ENCODE measurements at regions not wholly inside any gene's neighbourhood (a gene's known extent, or its start where the extent isn't known, plus 50 kb on each side); places are given as distances from the start of the nearest gene placed in this dataset.
"Not testable (repeated sequence)": the region's sequence is repeated elsewhere in the genome, so short reads cannot be mapped to it uniquely, and the experiment has no call there.

- H3K27me3 ChIP-seq; H3K4me1 ChIP-seq; intact Hi-C loops (cut with DNase I); H3K36me3 ChIP-seq; H3K27ac ChIP-seq; H3K9me3 ChIP-seq; ATAC-seq; H3K4me3 ChIP-seq: not testable (repeated sequence)
- WGBS, 4 donors: 66 to 75% (median 70%) methylated on average over 30 to 50 of the region's 63 CpGs
- DNase-seq: peak in 1 of 5 donors; percentile 1
Observed at GRCh38 chr21:8549598-8549997, 1971.8 kb upstream of the TPTE start.

- H3K9me3 ChIP-seq; DNase-seq; H3K4me1 ChIP-seq; H3K27me3 ChIP-seq; H3K4me3 ChIP-seq; H3K27ac ChIP-seq; ATAC-seq; intact Hi-C loops (cut with DNase I); H3K36me3 ChIP-seq: not testable (repeated sequence)
- 14 to 45% (median 34%) methylated on average over 1 to 2 of the region's 2 CpGs for WGBS, 4 donors
Observed at GRCh38 chr21:8554368-8554767, 1967.0 kb upstream of the TPTE start.

- intact Hi-C loops (cut with DNase I); H3K36me3 ChIP-seq; ATAC-seq; H3K4me1 ChIP-seq; H3K27ac ChIP-seq; H3K9me3 ChIP-seq; H3K4me3 ChIP-seq; H3K27me3 ChIP-seq: not testable (repeated sequence)
- WGBS, 4 donors: 59 to 84% methylated on average over 5 to 57 of the region's 57 CpGs; no CpG with 5 or more reads in 2 of the 4 donors
- peak in 1 of 5 donors; percentile 6 for DNase-seq
Observed at GRCh38 chr21:8594937-8595336, 1926.4 kb upstream of the TPTE start.

DNA sequence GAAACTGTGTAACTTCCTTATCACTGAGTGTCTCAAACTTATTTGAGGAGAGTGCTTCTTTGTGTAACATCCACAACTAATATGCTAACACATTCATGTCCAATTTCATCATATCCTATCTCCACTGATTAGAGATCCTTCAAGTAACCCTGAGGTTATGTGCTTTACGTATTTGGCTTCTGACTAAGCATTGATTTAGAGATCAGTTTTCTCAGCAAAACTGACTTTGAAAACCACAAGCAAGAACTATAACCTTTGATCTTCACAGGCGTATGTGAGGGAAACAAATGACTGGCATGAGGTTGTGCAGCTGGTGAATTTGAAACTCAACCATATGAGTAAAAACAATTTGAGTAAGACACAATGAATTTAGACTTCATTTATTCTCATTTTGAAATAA, 1897.3 kb upstream of the TPTE start:
- DNase-seq; H3K27me3 ChIP-seq; ATAC-seq; H3K36me3 ChIP-seq; H3K9me3 ChIP-seq; H3K27ac ChIP-seq; intact Hi-C loops (cut with DNase I); H3K4me1 ChIP-seq; H3K4me3 ChIP-seq: not testable (repeated sequence)
- no CpG with 5 or more reads among the region's 2 CpGs for WGBS, 4 donors

All from heart left ventricle (tissue), 16 donors.